NT2/D1 (cell line): ENCODE measurements at regions not wholly inside any gene's neighbourhood (a gene's known extent, or its start where the extent isn't known, plus 50 kb on each side); places are given as distances from the start of the nearest gene placed in this dataset.

Experiments
- DNase-seq: peaks from one replicate; pipeline ENCODE4 v3.0.0-alpha.2; 2011; ENCODE audit warnings: low read depth, low spot score
- H3K27me3 ChIP-seq: 2 replicates; pipeline ENCODE4 v1.6.0; 2011; ENCODE audit warnings: mild to moderate bottlenecking; ENCODE audit not compliant: insufficient read length, insufficient read depth
- H3K36me3 ChIP-seq: 2 replicates; pipeline ENCODE4 v1.6.1; 2011; ENCODE audit warnings: mild to moderate bottlenecking, low read length, mixed read lengths; ENCODE audit not compliant: insufficient read depth, insufficient read length
- H3K4me1 ChIP-seq: 2 replicates; pipeline ENCODE4 v1.5.1; 2011; ENCODE audit not compliant: insufficient read depth, insufficient read length
- H3K4me3 ChIP-seq: 2 replicates; pipeline ENCODE4 v1.5.1; 2011; ENCODE audit warnings: low read depth; ENCODE audit not compliant: insufficient read length
- H3K9ac ChIP-seq: 2 replicates; pipeline ENCODE4 v1.6.0; 2011; ENCODE audit warnings: low read depth; ENCODE audit not compliant: insufficient read length
- H3K9me3 ChIP-seq: 2 replicates; pipeline ENCODE4 v1.5.1; 2011; ENCODE audit warnings: mild to moderate bottlenecking, low read length; ENCODE audit not compliant: insufficient read depth
- SUZ12 ChIP-seq: IDR thresholded peaks from 2 replicates; pipeline ENCODE4 v1.6.1; 2011; ENCODE audit not compliant: insufficient read length, insufficient read depth; ENCODE audit errors: extremely low read depth
- YY1 ChIP-seq: IDR thresholded peaks from 2 replicates; pipeline ENCODE4 v1.6.1; 2011; ENCODE audit not compliant: insufficient read length, insufficient read depth
- ZNF274 ChIP-seq: IDR thresholded peaks from 2 replicates; pipeline ENCODE4 v1.6.1; 2011; ENCODE audit warnings: mild to moderate bottlenecking, low read depth, low read length

GRCh38 chr6:16955899-16956298 is 146.0 kb upstream of the STMND1 start:
- H3K9ac ChIP-seq: no peak overlapping the region
- H3K4me3 ChIP-seq: no peak overlapping the region
- no peak for TF ChIP-seq YY1
- no peak for TF ChIP-seq ZNF274
- no peak for TF ChIP-seq SUZ12
- DNase-seq: no peak
- H3K27me3 ChIP-seq: no peaks in the 10 kb centered on the region
- H3K36me3 ChIP-seq: no peaks in the 10 kb centered on the region
- no peaks in the 10 kb centered on the region for H3K4me1 ChIP-seq
- H3K9me3 ChIP-seq: no peaks in the 10 kb centered on the region

GRCh38 chr6:16953905-16954304 is 147.9 kb upstream of the STMND1 start:
- no peaks in the 10 kb centered on the region for H3K36me3 ChIP-seq
- no peaks in the 10 kb centered on the region for H3K27me3 ChIP-seq
- H3K4me3 ChIP-seq: no peak overlapping the region
- no peaks in the 10 kb centered on the region; the same call in 1 of the 2 replicates for H3K9me3 ChIP-seq
- no peaks in the 10 kb centered on the region for H3K4me1 ChIP-seq
- H3K9ac ChIP-seq: no peak overlapping the region
- DNase-seq: no peak
- TF ChIP-seq SUZ12 (no peak), ZNF274 (no peak), YY1 (no peak)

- H3K27me3 ChIP-seq: no peaks in the 10 kb centered on the region
- H3K36me3 ChIP-seq: no peaks in the 10 kb centered on the region
- H3K9ac ChIP-seq: no peak overlapping the region
- DNase-seq: no peak
- H3K4me3 ChIP-seq: no peak overlapping the region
- H3K9me3 ChIP-seq: no peaks in the 10 kb centered on the region; the same call in 1 of the 2 replicates
- H3K4me1 ChIP-seq: no peaks in the 10 kb centered on the region
- TF ChIP-seq ZNF274 (no peak), YY1 (no peak), SUZ12 (no peak)
Measured at GRCh38 chr6:16953446-16953845, 148.4 kb upstream of the STMND1 start.

- no peak for DNase-seq
- Histone ChIP-seq H3K36me3 (no peaks in the 10 kb centered on the region), H3K9me3 (no peaks in the 10 kb centered on the region; the same call in 1 of the 2 replicates), H3K9ac (no peak overlapping the region), H3K4me3 (no peak overlapping the region), H3K4me1 (no peaks in the 10 kb centered on the region), H3K27me3 (no peaks in the 10 kb centered on the region)
- TF ChIP-seq SUZ12 (no peak), ZNF274 (no peak), YY1 (no peak)
Measured at GRCh38 chr6:16950825-16951495, 150.9 kb upstream of the STMND1 start.

GRCh38 chr6:16950302-16950701 is 151.5 kb upstream of the STMND1 start:
- no peak for DNase-seq
- H3K9me3 ChIP-seq: no peaks in the 10 kb centered on the region; the same call in 1 of the 2 replicates
- no peaks in the 10 kb centered on the region for H3K4me1 ChIP-seq
- no peaks in the 10 kb centered on the region for H3K36me3 ChIP-seq
- TF ChIP-seq ZNF274 (no peak), SUZ12 (no peak)
- no peak overlapping the region for H3K9ac ChIP-seq
- no peak overlapping the region for H3K4me3 ChIP-seq
- no peaks in the 10 kb centered on the region for H3K27me3 ChIP-seq

GRCh38 chr6:16949716-16950115 is 152.1 kb upstream of the STMND1 start:
- no peak overlapping the region for H3K9ac ChIP-seq
- H3K27me3 ChIP-seq: no peaks in the 10 kb centered on the region
- TF ChIP-seq ZNF274 (no peak), SUZ12 (no peak), YY1 (no peak)
- no peak overlapping the region for H3K4me3 ChIP-seq
- H3K9me3 ChIP-seq: no peaks in the 10 kb centered on the region; the same call in 1 of the 2 replicates
- H3K36me3 ChIP-seq: no peaks in the 10 kb centered on the region
- H3K4me1 ChIP-seq: no peaks in the 10 kb centered on the region
- no peak for DNase-seq

GRCh38 chr6:16948396-16948795 is 153.5 kb upstream of the STMND1 start:
- Histone ChIP-seq H3K27me3 (no peaks in the 10 kb centered on the region), H3K9ac (no peak overlapping the region), H3K4me3 (no peak overlapping the region), H3K36me3 (no peaks in the 10 kb centered on the region), H3K9me3 (no peaks in the 10 kb centered on the region; the same call in 1 of the 2 replicates), H3K4me1 (no peaks in the 10 kb centered on the region)
- TF ChIP-seq SUZ12 (no peak), ZNF274 (no peak), YY1 (no peak)
- no peak for DNase-seq
